ENCODE measurements at regions not wholly inside any gene's neighbourhood (a gene's known extent, or its start where the extent isn't known, plus 50 kb on each side); places are given as distances from the start of the nearest gene placed in this dataset.

DNA sequence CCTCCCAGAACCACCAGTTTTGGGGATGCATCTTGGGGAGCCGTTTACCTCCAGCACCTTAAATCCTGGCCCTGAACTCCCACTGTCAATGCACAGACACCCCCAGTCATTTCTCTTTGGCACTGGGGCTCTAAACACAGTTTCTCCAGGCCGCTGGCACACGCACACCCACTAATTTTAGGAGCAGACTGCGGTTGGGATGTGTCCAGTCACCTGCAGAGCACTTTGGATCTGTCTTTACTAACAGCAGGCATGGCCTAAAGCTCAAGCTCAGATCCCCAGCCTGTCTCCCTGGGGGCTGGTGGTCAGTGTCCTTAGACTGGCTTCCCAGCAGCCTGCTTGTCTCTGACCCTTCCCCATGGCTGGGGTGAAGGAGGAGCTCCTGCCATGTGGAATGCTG lies 49.9 kb downstream of the SYNE3 start:
- TF ChIP-seq Cebpa-rat (IDR thresholded peaks at IDR 0.05), result no peak
- Histone ChIP-seq H3K4me3 (no peak overlapping the region), H3K4me2 (peak overlapping the region; percentile 97), H3K9me3 (no peaks in the 10 kb centered on the region), H3K27ac (peak overlapping the region; percentile 98), H3K27me3 (no peaks in the 10 kb centered on the region), H3K4me1 (peaks cover 100% of the 10 kb centered on the region), H3K9ac (peak overlapping the region; percentile 66), H3K36me3 (peaks cover 79% of the 10 kb centered on the region), H4K20me1 (no peaks in the 10 kb centered on the region)

GRCh38 chr14:95465936-95466335 lies 50.5 kb downstream of the SYNE3 start:
- Histone ChIP-seq H4K20me1 (no peaks in the 10 kb centered on the region), H3K4me2 (peak overlapping the region; percentile 97), H3K9ac (peak overlapping the region; percentile 66), H3K4me3 (no peak overlapping the region), H3K4me1 (peaks cover 100% of the 10 kb centered on the region), H3K9me3 (no peaks in the 10 kb centered on the region), H3K27ac (peak overlapping the region; percentile 98), H3K27me3 (no peaks in the 10 kb centered on the region), H3K36me3 (peaks cover 79% of the 10 kb centered on the region)
- no peak for TF ChIP-seq Cebpa-rat (IDR thresholded peaks at IDR 0.05)

DNA sequence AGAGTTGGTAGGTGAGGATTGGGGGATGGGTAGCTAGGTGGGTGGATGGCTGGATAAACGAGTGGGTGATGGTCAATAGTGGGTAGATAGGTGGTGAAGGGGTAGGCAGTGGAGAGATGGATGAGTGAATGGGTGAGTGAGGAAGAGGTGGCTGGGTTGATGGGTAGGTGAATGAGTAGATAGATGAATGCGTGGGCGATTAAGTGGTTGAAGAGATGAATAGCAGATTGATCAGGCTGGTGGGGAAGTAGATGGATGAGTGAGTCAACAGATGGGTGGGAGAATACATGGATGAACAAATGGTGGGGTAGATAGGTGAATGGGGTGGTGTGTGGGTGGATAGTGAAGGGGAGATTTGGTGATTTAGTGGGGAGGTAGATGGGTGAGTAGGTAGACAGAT lies 51.1 kb downstream of the SYNE3 start:
- Histone ChIP-seq H3K36me3 (peaks cover 79% of the 10 kb centered on the region), H3K27ac (peak overlapping the region; percentile 98), H4K20me1 (no peaks in the 10 kb centered on the region), H3K9me3 (no peaks in the 10 kb centered on the region), H3K27me3 (no peaks in the 10 kb centered on the region), H3K4me2 (peak overlapping the region; percentile 97), H3K4me3 (no peak overlapping the region), H3K4me1 (peaks cover 100% of the 10 kb centered on the region), H3K9ac (peak overlapping the region; percentile 68; the same call in 1 of the 2 replicates)
- TF ChIP-seq Cebpa-rat (IDR thresholded peaks at IDR 0.05), result no peak

GRCh38 chr14:95464514-95464913 lies 51.9 kb downstream of the SYNE3 start:
- no peak for TF ChIP-seq Cebpa-rat (IDR thresholded peaks at IDR 0.05)
- H3K4me2 ChIP-seq, result peak overlapping the region; percentile 97

GRCh38 chr14:95464103-95464502 lies 52.3 kb downstream of the SYNE3 start:
- TF ChIP-seq Cebpa-rat (IDR thresholded peaks at IDR 0.05), result no peak
- Histone ChIP-seq H3K4me3 (peak overlapping the region; percentile 54), H3K27ac (peak overlapping the region; percentile 98), H4K20me1 (no peaks in the 10 kb centered on the region), H3K36me3 (peaks cover 79% of the 10 kb centered on the region), H3K9me3 (no peaks in the 10 kb centered on the region), H3K4me2 (peak overlapping the region; percentile 97), H3K4me1 (peaks cover 100% of the 10 kb centered on the region), H3K9ac (peak overlapping the region; percentile 88), H3K27me3 (no peaks in the 10 kb centered on the region)

More at GRCh38 chr14:95464514-95464913, 51.9 kb downstream of the SYNE3 start:
- Histone ChIP-seq H3K27me3 (no peaks in the 10 kb centered on the region), H3K4me3 (peak overlapping the region; percentile 54), H3K36me3 (peaks cover 79% of the 10 kb centered on the region), H3K9ac (peak overlapping the region; percentile 88), H3K9me3 (no peaks in the 10 kb centered on the region), H3K27ac (peak overlapping the region; percentile 98), H3K4me1 (peaks cover 100% of the 10 kb centered on the region), H4K20me1 (no peaks in the 10 kb centered on the region)

DNA sequence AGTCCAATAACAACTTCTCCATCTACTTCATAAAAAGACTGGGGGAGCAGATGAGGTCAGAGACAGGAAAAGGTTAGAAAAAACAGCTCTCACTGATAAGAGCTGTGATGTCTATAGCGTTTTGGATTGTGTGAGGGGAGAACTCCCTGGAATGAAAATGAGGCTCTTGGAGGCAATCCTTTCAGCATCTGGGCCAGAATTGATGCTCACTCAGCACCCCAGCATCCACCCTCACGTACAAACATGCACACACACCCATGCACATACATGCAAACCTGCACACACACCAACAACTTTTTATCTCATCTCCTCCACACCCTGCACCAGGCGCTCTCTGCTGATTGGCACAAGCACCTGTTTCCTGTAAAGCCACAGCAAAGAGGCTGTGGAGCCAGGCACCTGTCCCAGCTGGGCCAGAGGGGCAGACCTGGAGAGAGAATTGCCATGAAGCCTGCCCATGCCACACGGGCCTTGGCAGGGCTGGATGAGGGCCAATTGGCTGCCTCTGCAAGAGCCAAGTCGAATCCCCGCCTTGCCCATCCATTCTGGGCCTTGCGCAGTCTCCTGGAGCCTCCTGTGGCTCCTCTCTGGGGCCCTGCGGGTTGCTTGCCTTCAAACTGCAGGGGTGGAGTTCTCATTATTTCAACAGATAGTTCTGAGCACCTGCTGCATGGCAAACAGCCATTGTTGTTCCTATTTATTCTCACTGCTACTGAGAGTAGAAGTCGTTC lies 53.1 kb downstream of the SYNE3 start:
- H3K9ac ChIP-seq, result peak overlapping the region; percentile 88
- peaks cover 79% of the 10 kb centered on the region for H3K36me3 ChIP-seq
- H3K27me3 ChIP-seq, result no peaks in the 10 kb centered on the region
- no peaks in the 10 kb centered on the region for H4K20me1 ChIP-seq
- peak overlapping the region; percentile 54 for H3K4me3 ChIP-seq
- peaks cover 100% of the 10 kb centered on the region for H3K4me1 ChIP-seq
- no peak for TF ChIP-seq Cebpa-rat (IDR thresholded peaks at IDR 0.05)
- peak overlapping the region; percentile 97 for H3K4me2 ChIP-seq
- H3K27ac ChIP-seq, result peak overlapping the region; percentile 98
- no peaks in the 10 kb centered on the region for H3K9me3 ChIP-seq

GRCh38 chr14:95462491-95462890 lies 54.0 kb downstream of the SYNE3 start:
- no peaks in the 10 kb centered on the region for H4K20me1 ChIP-seq
- peaks cover 100% of the 10 kb centered on the region for H3K4me1 ChIP-seq
- H3K4me2 ChIP-seq, result peak overlapping the region; percentile 97
- H3K27ac ChIP-seq, result peak overlapping the region; percentile 98
- H3K36me3 ChIP-seq, result peaks cover 79% of the 10 kb centered on the region
- H3K27me3 ChIP-seq, result no peaks in the 10 kb centered on the region
- H3K9ac ChIP-seq, result peak overlapping the region; percentile 88
- peak overlapping the region; percentile 54; the same call in 1 of the 2 replicates for H3K4me3 ChIP-seq
- no peak for TF ChIP-seq Cebpa-rat (IDR thresholded peaks at IDR 0.05)
- no peaks in the 10 kb centered on the region for H3K9me3 ChIP-seq

GRCh38 chr14:95460647-95461478 lies 55.6 kb downstream of the SYNE3 start:
- peak overlapping the region; percentile 32; the same call in 1 of the 2 replicates for H3K9ac ChIP-seq
- H3K9me3 ChIP-seq, result no peaks in the 10 kb centered on the region
- no peak overlapping the region for H3K4me3 ChIP-seq
- H3K4me2 ChIP-seq, result peak overlapping the region; percentile 97
- peaks cover 76% of the 10 kb centered on the region for H3K36me3 ChIP-seq
- peaks cover 100% of the 10 kb centered on the region for H3K4me1 ChIP-seq
- peak overlapping the region; percentile 98 for H3K27ac ChIP-seq
- H4K20me1 ChIP-seq, result no peaks in the 10 kb centered on the region; the same call in 1 of the 2 replicates
- TF ChIP-seq Cebpa-rat (IDR thresholded peaks at IDR 0.05), result no peak
- no peaks in the 10 kb centered on the region for H3K27me3 ChIP-seq

- peaks cover 87% of the 10 kb centered on the region for H3K36me3 ChIP-seq
- peak overlapping the region; percentile 65 for H3K4me2 ChIP-seq
- TF ChIP-seq Cebpa-rat (IDR thresholded peaks at IDR 0.05), result no peak
- H3K9me3 ChIP-seq, result no peaks in the 10 kb centered on the region
- no peak overlapping the region for H3K9ac ChIP-seq
- peaks cover 12% of the 10 kb centered on the region for H4K20me1 ChIP-seq
- no peaks in the 10 kb centered on the region for H3K27me3 ChIP-seq
- peak overlapping the region; percentile 98 for H3K27ac ChIP-seq
- H3K4me1 ChIP-seq, result peaks cover 100% of the 10 kb centered on the region
- H3K4me3 ChIP-seq, result no peak overlapping the region
Observed at GRCh38 chr14:95458906-95459305, 57.5 kb downstream of the SYNE3 start.

DNA sequence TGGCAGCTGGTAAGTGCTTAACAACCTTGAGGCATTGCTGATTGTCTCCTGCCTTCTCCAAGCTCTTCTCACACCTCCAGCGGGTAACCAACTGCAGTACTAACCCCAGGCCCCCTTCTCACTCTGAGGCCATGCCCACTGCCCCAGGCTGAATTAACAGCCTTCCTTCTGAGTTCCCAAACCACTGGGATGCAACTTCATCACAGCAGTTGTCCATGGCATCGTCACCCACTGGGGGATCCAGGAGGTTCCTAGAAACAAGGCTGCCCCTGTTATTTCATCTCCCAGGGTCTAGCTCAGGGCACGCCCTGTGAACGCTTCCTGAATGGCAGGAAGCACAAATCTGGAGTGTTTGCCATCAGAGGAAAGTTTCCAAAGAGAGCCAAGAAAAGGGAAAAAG lies 58.0 kb downstream of the SYNE3 start:
- H3K9me3 ChIP-seq, result no peaks in the 10 kb centered on the region
- H3K27me3 ChIP-seq, result no peaks in the 10 kb centered on the region
- peaks cover 91% of the 10 kb centered on the region for H3K36me3 ChIP-seq
- H3K4me2 ChIP-seq, result peak overlapping the region; percentile 65
- H3K27ac ChIP-seq, result peak overlapping the region; percentile 98
- H4K20me1 ChIP-seq, result peaks cover 17% of the 10 kb centered on the region
- H3K4me3 ChIP-seq, result no peak overlapping the region
- no peak for TF ChIP-seq Cebpa-rat (IDR thresholded peaks at IDR 0.05)
- peaks cover 100% of the 10 kb centered on the region for H3K4me1 ChIP-seq
- H3K9ac ChIP-seq, result no peak overlapping the region

Measured in BLaER1 (cell line).